Hematopoietic multipotent progenitor cell treated with erythropoietin and hydrocortisone succinate and interleukin-3 and kit ligand, for 15 days (in vitro differentiated cells): ENCODE measurements at regions not wholly inside any gene's neighbourhood (a gene's known extent, or its start where the extent isn't known, plus 50 kb on each side); places are given as distances from the start of the nearest gene placed in this dataset.
A peak's percentile ranks its signal among the peaks of the same experiment; 100 is the strongest.

Experiments
- DNase-seq: peaks from one replicate; pipeline ENCODE4 v3.0.0-alpha.2; 2015; ENCODE audit warnings: low spot score

GRCh38 chr18:75483662-75484061 is 56.2 kb upstream of the SMIM21 start:
- DNase-seq: no peak

DNA sequence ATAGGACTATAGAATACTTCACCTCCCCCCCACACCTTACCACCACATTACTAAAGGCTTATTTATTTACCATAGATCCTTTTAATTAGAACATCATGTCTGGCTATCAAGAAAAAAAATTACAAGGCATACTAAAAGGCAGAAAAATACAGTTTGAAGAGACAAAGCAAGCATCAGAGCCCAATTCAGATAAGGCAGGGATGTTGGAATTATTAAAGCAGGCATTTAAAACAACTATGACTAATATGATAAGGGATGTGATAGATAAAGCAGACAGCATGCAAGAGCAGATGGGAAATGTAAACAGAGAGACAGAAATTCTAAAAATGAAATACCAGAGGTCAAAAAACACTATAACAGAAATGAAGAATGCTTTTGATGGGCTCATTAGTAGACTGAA is 55.4 kb upstream of the SMIM21 start:
- DNase-seq: no peak

- no peak for DNase-seq
These were observed 53.0 kb upstream of the SMIM21 start for GRCh38 chr18:75480487-75480886.

DNA sequence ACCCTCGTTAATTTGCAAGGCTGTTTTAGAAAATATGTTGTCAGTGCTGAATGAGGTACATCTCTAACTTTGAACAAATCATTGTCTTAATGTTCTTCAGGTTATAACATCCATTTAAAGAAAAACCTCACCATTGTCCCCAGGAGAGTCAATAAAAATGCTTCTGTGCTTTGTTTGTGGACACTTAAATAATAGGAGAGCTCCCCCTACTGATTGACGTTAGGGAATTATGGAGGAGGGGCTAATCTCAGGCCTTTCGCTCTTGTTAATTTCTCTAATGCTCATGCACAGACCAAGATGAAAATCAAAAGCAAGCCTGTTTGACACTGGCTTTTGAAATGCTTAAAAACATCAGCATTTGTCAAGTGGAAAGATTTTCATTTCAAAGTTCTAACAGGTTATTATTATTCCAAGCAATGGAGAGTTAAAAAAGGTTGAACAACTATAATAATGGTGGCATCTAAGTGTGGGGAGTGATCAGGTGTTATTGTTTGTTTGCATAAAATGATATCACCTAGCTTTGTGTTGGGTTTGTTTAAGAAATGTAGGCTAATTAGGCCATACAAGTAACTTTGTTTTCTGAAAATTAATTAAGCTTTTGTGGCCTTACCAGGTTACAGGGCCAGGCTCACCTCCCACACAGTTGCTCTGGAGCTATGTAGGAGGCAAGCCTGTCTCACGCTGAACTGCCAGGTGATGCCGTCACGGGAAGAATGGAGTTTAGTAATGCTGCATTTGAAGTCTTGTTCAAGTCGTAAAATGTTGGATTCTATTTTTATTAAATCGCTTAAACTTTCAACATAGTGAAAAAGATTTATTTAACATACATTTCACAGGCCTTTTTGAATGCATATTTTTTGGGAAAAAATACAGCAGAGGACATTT is 51.7 kb upstream of the SMIM21 start:
- peak; percentile 5 for DNase-seq

DNA sequence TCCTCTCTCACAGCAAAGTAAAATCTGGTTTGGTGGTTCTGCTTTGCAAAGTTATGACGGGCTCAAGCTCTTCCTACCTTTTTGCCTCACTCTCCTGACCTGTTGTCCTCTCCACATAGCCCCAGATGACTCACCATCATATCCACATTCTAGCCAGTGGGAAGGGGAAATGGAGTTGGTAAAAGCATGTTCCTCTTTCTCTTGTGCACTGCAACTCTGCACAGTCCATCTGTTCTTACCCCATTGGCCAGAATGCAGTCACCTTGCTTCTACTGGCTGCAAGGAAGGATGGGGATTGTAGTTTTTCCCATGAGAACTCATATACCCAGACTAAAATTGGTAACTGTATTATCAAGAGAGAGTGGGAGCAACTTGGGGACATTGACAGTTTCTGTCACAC is 50.4 kb upstream of the SMIM21 start:
- no peak for DNase-seq
